HepG2 (cell line): ENCODE measurements at regions not wholly inside any gene's neighbourhood (a gene's known extent, or its start where the extent isn't known, plus 50 kb on each side); places are given as distances from the start of the nearest gene placed in this dataset.

ENCODE experiments used
- ATAC-seq: fragments of 200-7000 bp; cut with Tn5 transposase; 3 replicates; pipeline ENCODE4 v1.9.1; 2020; ENCODE audit warnings: mild to moderate bottlenecking, moderate library complexity
- BruUV-seq: library from RNA; stranded (reverse); fragments of 400-500 nt; replicated peaks from 2 replicates; lab custom pipeline; 2021; lab: Mats Ljungman, UMichigan
- CTCF ChIA-PET: fragments of 300-600 bp; formaldehyde crosslinking; extraction: SDS; loops from one replicate; lab custom pipeline; 2021; ENCODE audit warnings: low total read pairs, inconsistent platforms, low intra/inter-chr PET ratio; lab: Yijun Ruan, JAX
- POLR2A ChIA-PET: fragments of 350-600 bp; sonication (Branson Sonifier 250); formaldehyde crosslinking; loops from one replicate; lab custom pipeline; 2020; ENCODE audit warnings: antibody characterized with exemption, inconsistent platforms; lab: Yijun Ruan, JAX
- DNase-seq: peaks from one replicate; pipeline ENCODE4 v3.0.0-alpha.2; 2015; ENCODE audit warnings: low spot score
- FAIRE-seq: peaks from 3 replicates; lab custom pipeline; 2011; peaks lifted over from hg19 to GRCh38; lab: Jason Lieb, UNC
- H2AFZ ChIP-seq: one replicate; pipeline ENCODE4 v1.6.1; 2011; ENCODE audit warnings: low read length, inconsistent platforms
- H3K27ac ChIP-seq: fragments of 300-600 bp; 3 replicates; pipeline ENCODE4 v1.8.0; 2011; ENCODE audit warnings: mixed run types, mild to moderate bottlenecking, mixed read lengths, low read length, inconsistent platforms; ENCODE audit not compliant: insufficient read depth; ENCODE audit errors: extremely low read length
- H3K27me3 ChIP-seq, 2 experiments: fragments of 200-600 bp in 1 of 2; 2 replicates in 1 of 2; 3 replicates in 1 of 2; pipeline versions ENCODE4 v1.6.0 to v1.8.0; 2011; ENCODE audit warnings: low read length in 2 of 2, mild to moderate bottlenecking in 2 of 2, moderate library complexity in 2 of 2, inconsistent platforms in 1 of 2; ENCODE audit not compliant: insufficient read depth in 2 of 2, control insufficient read depth in 1 of 2
- H3K36me3 ChIP-seq, 2 experiments: fragments of 200-600 bp in 1 of 2; replicated peaks in 1 of 2; 2 replicates in 1 of 2; 3 replicates in 1 of 2; pipeline versions ENCODE4 v1.5.1 to v1.8.0; 2011; ENCODE audit warnings: low read length in 2 of 2, inconsistent platforms in 1 of 2; ENCODE audit not compliant: insufficient read depth in 2 of 2, control insufficient read depth in 1 of 2
- H3K4me1 ChIP-seq: 2 replicates; pipeline ENCODE4 v1.5.1; 2012; ENCODE audit warnings: low read length, inconsistent platforms; ENCODE audit not compliant: insufficient read depth
- H3K4me2 ChIP-seq: 2 replicates; pipeline ENCODE4 v1.6.0; 2011; ENCODE audit warnings: low read depth, low read length, inconsistent platforms
- H3K4me3 ChIP-seq, 3 experiments: fragments of 200-600 bp in 1 of 3; sonication (generic), shearing (Covaris generic) in 1 of 3; replicated peaks in 1 of 3; 2 replicates each; pipeline ENCODE4 v1.5.1; 2011 to 2016; ENCODE audit warnings: low read length in 3 of 3, inconsistent platforms in 2 of 3, low read depth in 2 of 3, mild to moderate bottlenecking in 2 of 3, control low read depth in 1 of 3, mixed read lengths in 1 of 3; ENCODE audit not compliant: insufficient read depth in 1 of 3
- H3K79me2 ChIP-seq: one replicate; pipeline ENCODE4 v1.6.1; 2011; ENCODE audit warnings: low read length, inconsistent platforms; ENCODE audit not compliant: insufficient read depth
- H3K9ac ChIP-seq: 2 replicates; pipeline ENCODE4 v1.6.0; 2011; ENCODE audit warnings: mild to moderate bottlenecking, low read depth, low read length, inconsistent platforms; ENCODE audit not compliant: insufficient read depth
- H3K9me3 ChIP-seq: 2 replicates; pipeline ENCODE4 v1.5.1; 2012; ENCODE audit warnings: mild to moderate bottlenecking, low read length
- H4K20me1 ChIP-seq: 2 replicates; pipeline ENCODE4 v1.6.0; 2011; ENCODE audit warnings: inconsistent platforms, mild to moderate bottlenecking, low read length, moderate library complexity; ENCODE audit not compliant: insufficient read depth
- CEBPG ChIP-seq: IDR thresholded peaks from 2 replicates; pipeline ENCODE4 v1.6.1; 2016
- FOXK1 ChIP-seq: sonication (generic); formaldehyde crosslinking; IDR thresholded peaks from 2 replicates; pipeline ENCODE4 v1.4.0; 2020; ENCODE audit warnings: low read depth, missing genetic modification reagents, borderline replicate concordance
- POLR2AphosphoS2 ChIP-seq: IDR thresholded peaks from 2 replicates; pipeline ENCODE4 v1.6.1; 2011; ENCODE audit warnings: low read depth, low read length, improper control_type of control experiment
- REPIN1 ChIP-seq: sonication (generic); formaldehyde crosslinking; IDR thresholded peaks from 2 replicates; pipeline ENCODE4 v1.8.0; 2022; ENCODE audit warnings: missing genetic modification reagents, low read depth, mild to moderate bottlenecking, borderline replicate concordance
- TAF1 ChIP-seq: sonication (generic); formaldehyde crosslinking; IDR thresholded peaks from 2 replicates; pipeline ENCODE4 v1.4.0; 2020; ENCODE audit warnings: missing genetic modification reagents
- TMF1 ChIP-seq: sonication (generic); formaldehyde crosslinking; IDR thresholded peaks from 2 replicates; pipeline ENCODE4 v1.8.1; 2022; ENCODE audit warnings: low read depth, missing genetic modification reagents
- TOE1 ChIP-seq: sonication (generic); formaldehyde crosslinking; IDR thresholded peaks from 2 replicates; pipeline ENCODE4 v1.4.0; 2020; ENCODE audit warnings: mild to moderate bottlenecking, missing genetic modification reagents
- ZBTB7A ChIP-seq: sonication (generic); formaldehyde crosslinking; IDR thresholded peaks from 2 replicates; pipeline ENCODE4 v1.8.0; 2022; ENCODE audit warnings: mild to moderate bottlenecking, missing genetic modification reagents
- ZNF136 ChIP-seq: sonication (generic); formaldehyde crosslinking; IDR thresholded peaks from 2 replicates; pipeline ENCODE4 v1.8.1; 2022; ENCODE audit warnings: low read depth, mild to moderate bottlenecking, moderate library complexity, missing genetic modification reagents
- ZNF790 ChIP-seq: sonication (generic); formaldehyde crosslinking; IDR thresholded peaks from 2 replicates; pipeline ENCODE4 v1.8.0; 2022; ENCODE audit warnings: missing genetic modification reagents, mild to moderate bottlenecking, borderline replicate concordance
- WGBS: methylation state at CpG from one replicate; pipeline ENCODE4 v1.1.6; 2017; ENCODE audit warnings: low lambda C conversion rate; 5-methylcytosine and 5-hydroxymethylcytosine counted together
- in situ Hi-C: cut with HindIII; loops from 2 replicates; pipeline ENCODE4 v1.10.0; 2017; ENCODE audit warnings: low pct_unique_long_range_greater_than_20kb; ENCODE audit not compliant: extremely low pct_ligation_motif_present
- intact Hi-C: fragments of 100-400 bp; cut with micrococcal nuclease; formaldehyde crosslinking; loops from one replicate; pipeline ENCODE4 v1.10.0; 2022; ENCODE audit not compliant: unreplicated experiment
- TF ChIP-seq, protein P1 (sequence below): sonication (generic); formaldehyde crosslinking; IDR thresholded peaks from 2 replicates; pipeline ENCODE4 v1.8.0; 2022; ENCODE audit warnings: mild to moderate bottlenecking, missing genetic modification reagents, moderate library complexity
- TF ChIP-seq, protein P2 (sequence below): sonication (generic); formaldehyde crosslinking; IDR thresholded peaks from 2 replicates; pipeline ENCODE4 v1.4.0; 2020; ENCODE audit warnings: mild to moderate bottlenecking, missing genetic modification reagents
- TF ChIP-seq, protein P3 (sequence below): sonication (generic); formaldehyde crosslinking; IDR thresholded peaks from 2 replicates; pipeline ENCODE4 v1.4.0; 2020; ENCODE audit warnings: mild to moderate bottlenecking, low read depth, missing genetic modification reagents
- TF ChIP-seq, protein P4 (sequence below): sonication (generic); formaldehyde crosslinking; IDR thresholded peaks from 2 replicates; pipeline ENCODE4 v1.8.1; 2022; ENCODE audit warnings: mild to moderate bottlenecking, missing genetic modification reagents
- TF ChIP-seq, protein P5 (sequence below), 2 experiments: sonication (generic) in 1 of 2; formaldehyde crosslinking in 1 of 2; IDR thresholded peaks; 2 replicates each; pipeline versions ENCODE4 v1.4.0 to v1.6.1; 2016 to 2020; ENCODE audit warnings: borderline replicate concordance in 1 of 2, low read depth in 1 of 2, mild to moderate bottlenecking in 1 of 2, missing genetic modification reagents in 1 of 2

DNA sequence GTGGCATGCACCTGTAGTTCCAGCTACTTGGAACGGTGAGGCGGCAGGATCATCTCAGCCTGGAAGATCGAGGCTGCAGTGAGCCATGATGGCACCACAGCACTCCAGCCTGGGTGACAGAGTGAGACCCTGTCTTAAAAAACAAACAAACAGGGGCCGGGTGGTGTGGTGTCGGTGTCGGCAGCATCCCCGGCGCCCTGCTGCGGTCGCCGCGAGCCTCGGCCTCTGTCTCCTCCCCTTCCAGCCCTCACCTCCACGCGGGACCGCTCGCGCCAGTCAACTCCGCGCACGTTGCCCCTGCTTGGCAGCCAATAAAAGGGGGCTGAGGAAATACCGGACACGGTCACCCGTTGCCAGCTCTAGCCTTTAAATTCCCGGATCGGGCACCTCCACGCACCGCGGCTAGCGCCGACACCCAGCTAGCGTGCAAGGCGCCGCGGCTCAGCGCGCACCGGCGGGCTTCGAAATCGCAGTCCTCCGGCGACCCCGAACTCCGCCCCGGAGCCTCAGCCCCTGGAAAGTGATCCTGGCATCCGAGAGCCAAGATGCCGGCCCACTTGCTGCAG, 204.7 kb downstream of the CDRT15L2 start (continued):
- TF ChIP-seq, protein P1, sequence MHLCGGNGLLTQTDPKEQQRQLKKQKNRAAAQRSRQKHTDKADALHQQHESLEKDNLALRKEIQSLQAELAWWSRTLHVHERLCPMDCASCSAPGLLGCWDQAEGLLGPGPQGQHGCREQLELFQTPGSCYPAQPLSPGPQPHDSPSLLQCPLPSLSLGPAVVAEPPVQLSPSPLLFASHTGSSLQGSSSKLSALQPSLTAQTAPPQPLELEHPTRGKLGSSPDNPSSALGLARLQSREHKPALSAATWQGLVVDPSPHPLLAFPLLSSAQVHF (CRISPR knock-in tag) = no peak
- TF ChIP-seq ZNF790 (CRISPR knock-in tag) (no peak), CEBPG (no peak), ZNF136 (CRISPR knock-in tag) (no peak), TOE1 (CRISPR knock-in tag) (no peak)
- TF ChIP-seq, protein P2, sequence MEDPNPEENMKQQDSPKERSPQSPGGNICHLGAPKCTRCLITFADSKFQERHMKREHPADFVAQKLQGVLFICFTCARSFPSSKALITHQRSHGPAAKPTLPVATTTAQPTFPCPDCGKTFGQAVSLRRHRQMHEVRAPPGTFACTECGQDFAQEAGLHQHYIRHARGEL (CRISPR knock-in tag) = no peak
- TF ChIP-seq, all 625 proteins: peak for 0

DNA sequence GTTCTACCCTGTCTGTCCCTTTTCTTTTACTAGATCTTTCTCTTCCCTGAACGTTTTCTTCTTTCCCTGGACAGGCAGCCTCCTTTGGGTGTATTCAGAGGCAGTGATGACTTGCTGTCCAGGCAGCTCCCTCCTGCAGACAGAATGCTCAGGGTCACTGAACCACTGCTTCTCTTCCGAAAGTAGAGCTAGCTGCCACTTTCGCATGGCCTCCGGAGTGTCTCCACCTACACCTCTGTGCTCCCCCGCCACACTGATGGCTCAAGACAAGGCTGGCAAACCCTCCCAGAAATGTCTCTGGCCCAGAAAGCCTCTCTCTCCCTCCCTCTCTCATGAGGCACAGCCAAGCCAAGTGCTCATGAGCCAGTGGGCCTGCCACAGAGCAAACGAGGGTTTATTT, 207.8 kb downstream of the CDRT15L2 start:
- Histone ChIP-seq H3K27ac (no peak overlapping the region), H2AFZ (no peak overlapping the region), H3K4me2 (no peak overlapping the region), H3K4me1 (no peaks in the 10 kb centered on the region), H3K36me3 (no peaks in the 10 kb centered on the region), H3K9ac (no peak overlapping the region), H3K4me3 (no peak overlapping the region), H3K27me3 (no peaks in the 10 kb centered on the region), H3K79me2 (no peaks in the 10 kb centered on the region), H3K9me3 (no peaks in the 10 kb centered on the region), H4K20me1 (no peaks in the 10 kb centered on the region)
- ATAC-seq (no peak), DNase-seq (no peak), FAIRE-seq (no peak)
- WGBS = 14% methylated on average over 6 of the region's 6 CpGs
- ChIA-PET CTCF (no interaction called here), POLR2A (no interaction called here)
- BruUV-seq = no TSS peak
- intact Hi-C loops (no loop called here), in situ Hi-C loops (no loop called here)
- TF ChIP-seq TAF1 (CRISPR knock-in tag) = no peak
- TF ChIP-seq, protein P3, sequence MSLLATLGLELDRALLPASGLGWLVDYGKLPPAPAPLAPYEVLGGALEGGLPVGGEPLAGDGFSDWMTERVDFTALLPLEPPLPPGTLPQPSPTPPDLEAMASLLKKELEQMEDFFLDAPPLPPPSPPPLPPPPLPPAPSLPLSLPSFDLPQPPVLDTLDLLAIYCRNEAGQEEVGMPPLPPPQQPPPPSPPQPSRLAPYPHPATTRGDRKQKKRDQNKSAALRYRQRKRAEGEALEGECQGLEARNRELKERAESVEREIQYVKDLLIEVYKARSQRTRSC = no peak
- no peak for TF ChIP-seq REPIN1
- TF ChIP-seq, protein P4, sequence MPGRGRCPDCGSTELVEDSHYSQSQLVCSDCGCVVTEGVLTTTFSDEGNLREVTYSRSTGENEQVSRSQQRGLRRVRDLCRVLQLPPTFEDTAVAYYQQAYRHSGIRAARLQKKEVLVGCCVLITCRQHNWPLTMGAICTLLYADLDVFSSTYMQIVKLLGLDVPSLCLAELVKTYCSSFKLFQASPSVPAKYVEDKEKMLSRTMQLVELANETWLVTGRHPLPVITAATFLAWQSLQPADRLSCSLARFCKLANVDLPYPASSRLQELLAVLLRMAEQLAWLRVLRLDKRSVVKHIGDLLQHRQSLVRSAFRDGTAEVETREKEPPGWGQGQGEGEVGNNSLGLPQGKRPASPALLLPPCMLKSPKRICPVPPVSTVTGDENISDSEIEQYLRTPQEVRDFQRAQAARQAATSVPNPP (CRISPR knock-in tag) = no peak
- no peak for TF ChIP-seq ZBTB7A
- no peak for TF ChIP-seq FOXK1
- no peak for TF ChIP-seq TMF1 (CRISPR knock-in tag)
- TF ChIP-seq, protein P5, sequence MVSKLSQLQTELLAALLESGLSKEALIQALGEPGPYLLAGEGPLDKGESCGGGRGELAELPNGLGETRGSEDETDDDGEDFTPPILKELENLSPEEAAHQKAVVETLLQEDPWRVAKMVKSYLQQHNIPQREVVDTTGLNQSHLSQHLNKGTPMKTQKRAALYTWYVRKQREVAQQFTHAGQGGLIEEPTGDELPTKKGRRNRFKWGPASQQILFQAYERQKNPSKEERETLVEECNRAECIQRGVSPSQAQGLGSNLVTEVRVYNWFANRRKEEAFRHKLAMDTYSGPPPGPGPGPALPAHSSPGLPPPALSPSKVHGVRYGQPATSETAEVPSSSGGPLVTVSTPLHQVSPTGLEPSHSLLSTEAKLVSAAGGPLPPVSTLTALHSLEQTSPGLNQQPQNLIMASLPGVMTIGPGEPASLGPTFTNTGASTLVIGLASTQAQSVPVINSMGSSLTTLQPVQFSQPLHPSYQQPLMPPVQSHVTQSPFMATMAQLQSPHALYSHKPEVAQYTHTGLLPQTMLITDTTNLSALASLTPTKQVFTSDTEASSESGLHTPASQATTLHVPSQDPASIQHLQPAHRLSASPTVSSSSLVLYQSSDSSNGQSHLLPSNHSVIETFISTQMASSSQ (IDR thresholded peaks at IDR 0.05; ENCODE audit: low read depth) = no peak
- TF ChIP-seq, protein P5 (CRISPR knock-in tag; IDR thresholded peaks at IDR 0.05; ENCODE audit: borderline replicate concordance) = no peak
- TF ChIP-seq POLR2AphosphoS2 = no peak
